22Rv1 (cell line): ENCODE measurements at regions not wholly inside any gene's neighbourhood (a gene's known extent, or its start where the extent isn't known, plus 50 kb on each side); places are given as distances from the start of the nearest gene placed in this dataset.

ENCODE experiments used
- CTCF ChIP-seq: fragments of 450-650 bp; IDR thresholded peaks from 2 replicates; pipeline ENCODE4 v1.5.1; 2017; ENCODE audit warnings: mild to moderate bottlenecking
- ZFX ChIP-seq: fragments of 450-650 bp; IDR thresholded peaks from 2 replicates; pipeline ENCODE4 v1.6.1; 2017; ENCODE audit warnings: antibody characterized with exemption, borderline replicate concordance

GRCh38 chr10:28924717-28925116, 247.4 kb downstream of the BAMBI start:
- TF ChIP-seq ZFX, result no peak
- TF ChIP-seq CTCF, result no peak
